ENCODE measurements at regions not wholly inside any gene's neighbourhood (a gene's known extent, or its start where the extent isn't known, plus 50 kb on each side); places are given as distances from the start of the nearest gene placed in this dataset.

DNA sequence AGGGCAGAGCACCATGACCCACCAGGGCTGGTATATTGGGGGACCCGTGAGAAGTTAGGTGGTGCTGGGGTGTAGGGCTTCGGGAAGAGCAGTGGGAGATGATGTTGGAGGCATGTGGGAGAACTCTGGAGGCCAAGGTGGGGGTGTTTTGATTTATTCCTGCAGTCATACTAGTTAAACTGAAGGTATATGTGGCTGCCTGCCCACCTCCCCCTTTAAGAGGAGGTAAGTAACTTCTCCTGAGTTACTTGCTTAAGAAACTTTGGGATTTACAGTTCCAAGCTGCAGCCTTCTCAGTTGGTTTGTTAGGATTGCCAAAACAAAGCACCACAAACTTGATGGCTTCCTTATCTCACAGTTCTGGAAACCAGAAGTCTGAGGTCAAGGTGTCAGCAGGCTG is 73.1 kb upstream of the AGBL1 start:
- Histone ChIP-seq H3K27ac (no peak overlapping the region), H3K9me3 (no peaks in the 10 kb centered on the region), H3K4me3 (no peak overlapping the region), H3K27me3 (no peaks in the 10 kb centered on the region), H3K36me3 (no peaks in the 10 kb centered on the region), H3K4me1 (no peaks in the 10 kb centered on the region)
- intact Hi-C loops (cut with DNase I; ENCODE audit: low total_unique reads) = no loop called here
- 66 to 100% methylated on average over 1 to 2 of the region's 2 CpGs for WGBS, 2 donors (ENCODE audit: low coverage in 1 of 2)
- in situ Hi-C loops (cut with MboI; ENCODE audit: low pct_ligation_motif_present in 1 of 4, low pct_unique_long_range_greater_than_20kb in 1 of 4, low sequenced_read_pairs in 3 of 4) = loop anchor here in 1 of 4 donors (10.0 kb wide), 1 partner anchor 58 kb away; no protein-coding TSS in a partner anchor
- no peak for TF ChIP-seq POLR2A (IDR thresholded peaks at IDR 0.05)
- TF ChIP-seq CTCF (IDR thresholded peaks at IDR 0.05) = no peak
- TF ChIP-seq EP300 (IDR thresholded peaks at IDR 0.05; ENCODE audit: low read depth) = no peak
- no peak for TF ChIP-seq POLR2AphosphoS5 (IDR thresholded peaks at IDR 0.05)
- DNase-seq = no peak

DNA sequence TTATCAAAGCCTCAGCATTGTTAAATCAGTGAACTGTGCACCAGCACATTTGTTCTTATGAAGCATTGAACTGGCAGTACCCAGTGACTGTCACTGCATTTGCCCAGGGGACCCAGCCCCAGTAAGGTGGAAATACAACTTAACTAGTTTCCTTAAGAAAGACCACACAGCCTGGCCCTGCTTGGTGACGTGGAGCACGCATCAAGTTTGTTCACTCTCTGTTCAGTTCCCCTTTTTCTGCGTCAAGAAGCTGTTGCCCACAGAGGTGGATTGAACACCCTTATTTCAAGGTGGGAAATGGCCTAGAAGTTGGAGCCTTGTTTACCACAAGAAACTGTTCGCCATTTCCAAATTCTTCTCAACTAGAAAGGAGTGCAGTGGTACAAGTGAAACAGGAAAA is 69.9 kb upstream of the AGBL1 start:
- H3K27ac ChIP-seq = no peak overlapping the region
- intact Hi-C loops (cut with DNase I; ENCODE audit: low total_unique reads) = no loop called here
- DNase-seq = no peak
- H3K4me1 ChIP-seq = no peaks in the 10 kb centered on the region
- no peaks in the 10 kb centered on the region for H3K9me3 ChIP-seq
- no peak overlapping the region for H3K4me3 ChIP-seq
- 67% methylated on average over 4 of the region's 4 CpGs; no CpG with 5 or more reads in 1 of the 2 donors for WGBS, 2 donors (ENCODE audit: low coverage in 1 of 2)
- H3K27me3 ChIP-seq = no peaks in the 10 kb centered on the region
- TF ChIP-seq POLR2A (IDR thresholded peaks at IDR 0.05) (no peak), CTCF (IDR thresholded peaks at IDR 0.05) (no peak), EP300 (IDR thresholded peaks at IDR 0.05; ENCODE audit: low read depth) (no peak), POLR2AphosphoS5 (IDR thresholded peaks at IDR 0.05) (no peak)
- no peaks in the 10 kb centered on the region for H3K36me3 ChIP-seq
- in situ Hi-C loops (cut with MboI; ENCODE audit: low pct_ligation_motif_present in 1 of 4, low pct_unique_long_range_greater_than_20kb in 1 of 4, low sequenced_read_pairs in 3 of 4) = loop anchor here in 1 of 4 donors (10.0 kb wide), 1 partner anchor 55 kb away; no protein-coding TSS in a partner anchor

DNA sequence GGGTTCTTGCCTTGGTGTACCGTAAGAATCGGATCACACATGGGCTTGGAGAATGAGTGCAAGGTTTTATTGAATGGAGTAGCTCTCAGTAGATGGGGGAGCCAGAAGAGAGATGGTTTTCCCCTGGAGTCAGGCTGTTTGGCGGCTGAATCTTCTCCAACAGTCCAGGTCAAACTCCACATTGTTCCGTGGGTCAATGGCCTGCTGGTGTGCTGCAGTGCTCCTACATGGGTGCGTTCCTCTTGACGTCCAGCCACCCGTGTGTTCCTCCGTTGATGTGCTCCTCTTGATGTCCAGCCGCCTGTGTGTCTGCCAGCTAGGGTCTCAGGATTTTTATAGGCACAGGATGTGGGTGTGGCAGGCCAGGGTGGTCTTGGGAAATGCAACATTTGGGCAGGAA is 69.3 kb upstream of the AGBL1 start:
- no peak for DNase-seq
- Histone ChIP-seq H3K4me1 (no peaks in the 10 kb centered on the region), H3K4me3 (no peak overlapping the region), H3K9me3 (no peaks in the 10 kb centered on the region), H3K27me3 (no peaks in the 10 kb centered on the region), H3K27ac (no peak overlapping the region), H3K36me3 (no peaks in the 10 kb centered on the region)
- 84% methylated on average over 9 of the region's 9 CpGs; no CpG with 5 or more reads in 1 of the 2 donors for WGBS, 2 donors (ENCODE audit: low coverage in 1 of 2)
- in situ Hi-C loops (cut with MboI; ENCODE audit: low pct_ligation_motif_present in 1 of 4, low pct_unique_long_range_greater_than_20kb in 1 of 4, low sequenced_read_pairs in 3 of 4) = no loop called here
- intact Hi-C loops (cut with DNase I; ENCODE audit: low total_unique reads) = no loop called here
- TF ChIP-seq POLR2A (IDR thresholded peaks at IDR 0.05) = no peak
- no peak for TF ChIP-seq POLR2AphosphoS5 (IDR thresholded peaks at IDR 0.05)
- TF ChIP-seq CTCF (IDR thresholded peaks at IDR 0.05) = no peak
- TF ChIP-seq EP300 (IDR thresholded peaks at IDR 0.05; ENCODE audit: low read depth) = no peak

- Histone ChIP-seq H3K9me3 (no peaks in the 10 kb centered on the region), H3K27me3 (no peaks in the 10 kb centered on the region), H3K4me1 (no peaks in the 10 kb centered on the region), H3K36me3 (no peaks in the 10 kb centered on the region), H3K27ac (no peak overlapping the region), H3K4me3 (no peak overlapping the region)
- WGBS, 2 donors (ENCODE audit: low coverage in 1 of 2) = 47 to 60% methylated on average over 1 to 3 of the region's 5 CpGs
- intact Hi-C loops (cut with DNase I; ENCODE audit: low total_unique reads) (no loop called here), in situ Hi-C loops (cut with MboI; ENCODE audit: low pct_ligation_motif_present in 1 of 4, low pct_unique_long_range_greater_than_20kb in 1 of 4, low sequenced_read_pairs in 3 of 4) (no loop called here)
- no peak for DNase-seq
- TF ChIP-seq CTCF (IDR thresholded peaks at IDR 0.05) (no peak), POLR2A (IDR thresholded peaks at IDR 0.05) (no peak), POLR2AphosphoS5 (IDR thresholded peaks at IDR 0.05) (no peak), EP300 (IDR thresholded peaks at IDR 0.05; ENCODE audit: low read depth) (no peak)
Measured at GRCh38 chr15:86010891-86011290, 68.8 kb upstream of the AGBL1 start.
